Pancreas (tissue), 10 donors: ENCODE measurements at regions not wholly inside any gene's neighbourhood (a gene's known extent, or its start where the extent isn't known, plus 50 kb on each side); places are given as distances from the start of the nearest gene placed in this dataset.

Source experiments
- ATAC-seq, 4 donors: fragments of 200-7000 bp; cut with Tn5 transposase; one replicate each; pipeline versions ENCODE4 v1.8.0 to v1.9.1; 2020; ENCODE audit warnings: mild to moderate bottlenecking in 4 of 4, moderate library complexity in 4 of 4
- DNase-seq, 6 donors: peaks; one replicate each; pipeline ENCODE4 v3.0.0-alpha.2; 2020
- FAIRE-seq: peaks from 2 replicates; lab custom pipeline; 2012; peaks lifted over from hg19 to GRCh38; lab: Jason Lieb, UNC
- H3K27ac ChIP-seq, 4 donors: fragments of 200-600 bp; sonication (generic); 1 replicate in 3 of 4; 2 replicates in 1 of 4; pipeline versions ENCODE4 v1.5.0 to v1.8.0; 2020
- H3K27me3 ChIP-seq, 4 donors: fragments of 200-600 bp; one replicate each; pipeline ENCODE4 v1.8.0; 2021
- H3K36me3 ChIP-seq, 3 donors: fragments of 200-600 bp; sonication (generic) in 1 of 3; one replicate each; pipeline versions ENCODE4 v1.5.0 to v1.8.0; 2020 to 2021
- H3K4me1 ChIP-seq, 3 donors: fragments of 200-600 bp; one replicate each; pipeline ENCODE4 v1.8.0; 2021
- H3K4me3 ChIP-seq, 4 donors: fragments of 200-600 bp; sonication (generic) in 2 of 4; one replicate each; pipeline versions ENCODE4 v1.5.0 to v1.8.0; 2020 to 2021
- H3K9me3 ChIP-seq, 4 donors: fragments of 200-600 bp; one replicate each; pipeline ENCODE4 v1.8.0; 2021
- CTCF ChIP-seq, 4 donors: fragments of 200-600 bp; sonication (generic) in 3 of 4; IDR thresholded peaks; one replicate each; pipeline versions ENCODE4 v1.5.0 to v1.8.0; 2021; ENCODE audit warnings: antibody characterized with exemption in 4 of 4
- WGBS, 2 donors: extraction: QIAGEN DNeasy Blood & Tissue Kit; methylation state at CpG; one replicate each; pipeline ENCODE4 v1.1.7; 2013; 5-methylcytosine and 5-hydroxymethylcytosine counted together
- intact Hi-C, 3 donors: fragments of 100-400 bp; cut with DNase I; formaldehyde crosslinking; loops; one replicate each; pipeline versions ENCODE4 v1.11.1 to v1.14.2; 2022
- donor health status: healthy with polysubstance abuse.
- donor health status: DM: no; HTN: no; CAD: no; lungs with moderate emphysema.
- donor health status: DM: no; HTN: no; CAD: no.
- donor health status: control.
- donor health status: control.
- donor health status: Bipolar disorder and iron deficiency.
- donor health status: DM: yes; HTN: yes; CAD: no.
- donor health status: DM: no; HTN: no; CAD: no.
- donor health status: DM: no; HTN: no; CAD: no.
- donor health status: DM: yes; HTN: yes; CAD: no.

DNA sequence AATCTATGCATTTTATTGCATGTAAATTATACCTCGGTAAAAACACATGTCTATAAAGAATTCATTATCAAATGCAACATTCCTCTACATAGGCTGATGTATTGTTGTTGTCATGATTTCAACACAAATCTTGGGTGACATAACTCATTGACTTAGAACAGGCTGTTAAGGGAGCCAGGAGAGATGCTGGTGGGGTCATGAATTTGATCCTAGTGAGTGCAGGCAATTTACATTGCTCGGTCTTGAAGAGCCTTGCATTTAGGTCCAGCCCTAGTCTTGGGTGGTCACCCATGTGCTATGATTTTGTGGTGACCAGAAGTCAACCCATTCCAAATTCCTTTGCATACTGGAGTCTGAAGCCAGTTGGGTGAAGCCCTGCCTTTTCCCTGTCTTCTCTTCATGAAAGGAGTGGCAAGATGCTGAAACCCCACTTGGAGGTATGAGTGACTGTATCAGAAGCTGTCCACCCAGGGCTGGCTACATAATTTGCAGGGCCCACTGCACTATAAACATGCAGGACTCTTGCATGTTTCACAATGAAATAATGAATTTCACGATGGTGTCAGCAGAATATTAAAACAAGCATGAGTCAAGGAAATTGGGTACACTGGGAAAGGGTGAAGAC is 59.2 kb downstream of the RPLP1 start:
- Histone ChIP-seq H3K4me1 (no peaks in the 10 kb centered on the region), H3K9me3 (no peaks in the 10 kb centered on the region), H3K4me3 (no peak overlapping the region), H3K27me3 (no peaks in the 10 kb centered on the region), H3K36me3 (no peaks in the 10 kb centered on the region), H3K27ac (no peak overlapping the region)
- DNase-seq (no peak), ATAC-seq (no peak), FAIRE-seq (no peak)
- intact Hi-C loops: no loop called here
- no peak for TF ChIP-seq CTCF (IDR thresholded peaks at IDR 0.05)
- WGBS, 2 donors: 75 to 85% methylated on average over 3 of the region's 3 CpGs

- TF ChIP-seq CTCF (IDR thresholded peaks at IDR 0.05): no peak
- no peak overlapping the region for H3K4me3 ChIP-seq
- ATAC-seq (no peak), FAIRE-seq (no peak), DNase-seq (no peak)
- H3K4me1 ChIP-seq: no peaks in the 10 kb centered on the region
- H3K9me3 ChIP-seq: no peaks in the 10 kb centered on the region
- no peaks in the 10 kb centered on the region for H3K36me3 ChIP-seq
- H3K27me3 ChIP-seq: no peaks in the 10 kb centered on the region
- intact Hi-C loops: no loop called here
- 74 to 78% methylated on average over 5 of the region's 5 CpGs for WGBS, 2 donors
- H3K27ac ChIP-seq: no peak overlapping the region
Observed at GRCh38 chr15:69513450-69513960, 60.9 kb downstream of the RPLP1 start.

GRCh38 chr15:69513986-69514385 is 61.4 kb downstream of the RPLP1 start:
- intact Hi-C loops: no loop called here
- Histone ChIP-seq H3K27ac (no peak overlapping the region), H3K27me3 (no peaks in the 10 kb centered on the region), H3K36me3 (no peaks in the 10 kb centered on the region), H3K9me3 (no peaks in the 10 kb centered on the region), H3K4me1 (no peaks in the 10 kb centered on the region), H3K4me3 (no peak overlapping the region)
- ATAC-seq: no peak
- no peak for FAIRE-seq
- 61 to 66% methylated on average over 7 of the region's 7 CpGs for WGBS, 2 donors
- DNase-seq: no peak
- TF ChIP-seq CTCF (IDR thresholded peaks at IDR 0.05): no peak

- ATAC-seq (no peak), DNase-seq (no peak), FAIRE-seq (no peak)
- H3K4me3 ChIP-seq: no peak overlapping the region
- no peak overlapping the region for H3K27ac ChIP-seq
- H3K9me3 ChIP-seq: no peaks in the 10 kb centered on the region
- no peak for TF ChIP-seq CTCF (IDR thresholded peaks at IDR 0.05)
- intact Hi-C loops: no loop called here
- 71 to 83% methylated on average over 4 of the region's 4 CpGs for WGBS, 2 donors
- no peaks in the 10 kb centered on the region for H3K4me1 ChIP-seq
- no peaks in the 10 kb centered on the region for H3K36me3 ChIP-seq
- H3K27me3 ChIP-seq: no peaks in the 10 kb centered on the region
Observed at GRCh38 chr15:69515508-69515907, 62.9 kb downstream of the RPLP1 start.

GRCh38 chr15:69515926-69516325 is 63.3 kb downstream of the RPLP1 start:
- DNase-seq: no peak
- no peak for FAIRE-seq
- no peak overlapping the region for H3K4me3 ChIP-seq
- H3K9me3 ChIP-seq: no peaks in the 10 kb centered on the region
- TF ChIP-seq CTCF (IDR thresholded peaks at IDR 0.05): no peak
- no peak for ATAC-seq
- no peaks in the 10 kb centered on the region for H3K36me3 ChIP-seq
- H3K4me1 ChIP-seq: no peaks in the 10 kb centered on the region
- no peaks in the 10 kb centered on the region for H3K27me3 ChIP-seq
- H3K27ac ChIP-seq: no peak overlapping the region
- intact Hi-C loops: no loop called here
- WGBS, 2 donors: 62 to 64% methylated on average over 3 of the region's 3 CpGs
